Naive thymus-derived CD8-positive, alpha-beta T cell (primary cell): ENCODE measurements at regions not wholly inside any gene's neighbourhood (a gene's known extent, or its start where the extent isn't known, plus 50 kb on each side); places are given as distances from the start of the nearest gene placed in this dataset.
"Not testable (repeated sequence)": the region's sequence is repeated elsewhere in the genome, so short reads cannot be mapped to it uniquely, and the experiment has no call there.

Experiments used
- ATAC-seq, 2 donors: fragments of 150-1000 bp; cut with Tn5 transposase in 1 of 2; sonication (Bioruptor Pico), chemical (Tn5 transposase) in 1 of 2; 1 replicate in 1 of 2; 2 replicates in 1 of 2; pipeline ENCODE4 v1.10.0; 2021; ENCODE audit warnings: mild to moderate bottlenecking in 2 of 2, moderate library complexity in 2 of 2
- POLR2A ChIA-PET: fragments of 350-600 bp; sonication (Branson Sonifier 250); formaldehyde crosslinking; loops from one replicate; lab custom pipeline; 2021; ENCODE audit warnings: antibody characterized with exemption; lab: Charles Lee
- DNase-seq, 10 donors: peaks; one replicate each; pipeline versions ENCODE4 v3.0.0 to v3.0.0-alpha.2; 2020 to 2022
- H3K27ac Mint-ChIP-seq, 10 donors: one replicate each; pipeline ENCODE4 v1.8.0; 2020 to 2022; ENCODE audit warnings: mild to moderate bottlenecking in 10 of 10, mixed read lengths in 10 of 10, moderate library complexity in 4 of 10, inconsistent platforms in 1 of 10
- H3K27me3 Mint-ChIP-seq, 5 donors: one replicate each; pipeline ENCODE4 v1.8.0; 2021 to 2022; ENCODE audit warnings: mixed read lengths in 5 of 5
- H3K36me3 Mint-ChIP-seq, 3 donors: one replicate each; pipeline ENCODE4 v1.8.0; 2020 to 2022; ENCODE audit warnings: mixed read lengths in 3 of 3, mild to moderate bottlenecking in 2 of 3, inconsistent platforms in 1 of 3
- H3K4me1 Mint-ChIP-seq, 4 donors: one replicate each; pipeline ENCODE4 v1.8.0; 2021 to 2022; ENCODE audit warnings: mixed read lengths in 4 of 4
- H3K4me3 Mint-ChIP-seq, 10 donors: one replicate each; pipeline ENCODE4 v1.8.0; 2020 to 2022; ENCODE audit warnings: mild to moderate bottlenecking in 10 of 10, mixed read lengths in 10 of 10, moderate library complexity in 6 of 10, inconsistent platforms in 1 of 10
- H3K9me3 Mint-ChIP-seq, 9 donors: one replicate each; pipeline ENCODE4 v1.8.0; 2020 to 2022; ENCODE audit warnings: mixed read lengths in 9 of 9, mild to moderate bottlenecking in 3 of 9, inconsistent platforms in 1 of 9, moderate library complexity in 1 of 9

- POLR2A ChIA-PET, result no interaction called here
- H3K4me1 Mint-ChIP-seq, result no peaks in the 10 kb centered on the region
- no peak overlapping the region for H3K4me3 Mint-ChIP-seq
- no peak for DNase-seq
- no peak overlapping the region for H3K27ac Mint-ChIP-seq
- H3K9me3 Mint-ChIP-seq, result peaks cover 0 to 25% (median 9%) of the 10 kb centered on the region in 9 donors
- H3K36me3 Mint-ChIP-seq, result no peaks in the 10 kb centered on the region
- ATAC-seq, result no peak
- no peaks in the 10 kb centered on the region for H3K27me3 Mint-ChIP-seq
These were observed 259.2 kb downstream of the ASXL3 start for GRCh38 chr18:33837191-33837590.

GRCh38 chr18:33836564-33836963, 258.5 kb downstream of the ASXL3 start:
- H3K36me3 Mint-ChIP-seq, result no peaks in the 10 kb centered on the region
- H3K4me1 Mint-ChIP-seq, result no peaks in the 10 kb centered on the region
- H3K9me3 Mint-ChIP-seq, result peaks cover 0 to 29% (median 10%) of the 10 kb centered on the region in 9 donors
- ATAC-seq, result no peak
- POLR2A ChIA-PET, result no interaction called here
- no peak for DNase-seq
- no peak overlapping the region for H3K4me3 Mint-ChIP-seq
- peak overlapping the region in 1 of 10 donors; percentile 32 for H3K27ac Mint-ChIP-seq
- no peaks in the 10 kb centered on the region for H3K27me3 Mint-ChIP-seq

GRCh38 chr18:33835419-33835818, 257.4 kb downstream of the ASXL3 start:
- DNase-seq (no peak), ATAC-seq (no peak)
- POLR2A ChIA-PET, result no interaction called here
- no peaks in the 10 kb centered on the region for H3K27me3 Mint-ChIP-seq
- no peak overlapping the region for H3K27ac Mint-ChIP-seq
- peaks cover 0 to 30% (median 13%) of the 10 kb centered on the region in 9 donors for H3K9me3 Mint-ChIP-seq
- no peaks in the 10 kb centered on the region for H3K36me3 Mint-ChIP-seq
- H3K4me1 Mint-ChIP-seq, result no peaks in the 10 kb centered on the region
- H3K4me3 Mint-ChIP-seq, result no peak overlapping the region

GRCh38 chr18:33833842-33834241, 255.8 kb downstream of the ASXL3 start:
- Mint-ChIP-seq H3K4me1 (no peaks in the 10 kb centered on the region), H3K36me3 (no peaks in the 10 kb centered on the region), H3K27me3 (no peaks in the 10 kb centered on the region), H3K4me3 (no peak overlapping the region), H3K27ac (no peak overlapping the region), H3K9me3 (peaks cover 0 to 30% (median 13%) of the 10 kb centered on the region in 9 donors)
- POLR2A ChIA-PET, result no interaction called here
- ATAC-seq, result no peak
- no peak for DNase-seq

GRCh38 chr18:33831424-33831823, 253.4 kb downstream of the ASXL3 start:
- POLR2A ChIA-PET, result no interaction called here
- ATAC-seq (no peak), DNase-seq (no peak)
- Mint-ChIP-seq H3K4me3 (no peak overlapping the region), H3K27ac (no peak overlapping the region), H3K9me3 (peaks cover 0 to 19% (median 9%) of the 10 kb centered on the region in 9 donors), H3K36me3 (no peaks in the 10 kb centered on the region), H3K4me1 (no peaks in the 10 kb centered on the region), H3K27me3 (no peaks in the 10 kb centered on the region)

- Mint-ChIP-seq H3K36me3 (no peaks in the 10 kb centered on the region), H3K27me3 (no peaks in the 10 kb centered on the region), H3K9me3 (peaks cover 0 to 23% (median 11%) of the 10 kb centered on the region in 9 donors), H3K4me3 (no peak overlapping the region), H3K27ac (no peak overlapping the region), H3K4me1 (no peaks in the 10 kb centered on the region)
- ATAC-seq (no peak), DNase-seq (no peak)
- POLR2A ChIA-PET, result no interaction called here
These were observed 252.2 kb downstream of the ASXL3 start for GRCh38 chr18:33830213-33830612.

- H3K4me1 Mint-ChIP-seq, result no peaks in the 10 kb centered on the region
- H3K27ac Mint-ChIP-seq, result no peak overlapping the region
- peaks cover 0 to 28% (median 12%) of the 10 kb centered on the region in 9 donors for H3K9me3 Mint-ChIP-seq
- DNase-seq (no peak), ATAC-seq (no peak)
- H3K4me3 Mint-ChIP-seq, result no peak overlapping the region
- H3K27me3 Mint-ChIP-seq, result no peaks in the 10 kb centered on the region
- H3K36me3 Mint-ChIP-seq, result no peaks in the 10 kb centered on the region
- POLR2A ChIA-PET, result no interaction called here
These were observed 250.9 kb downstream of the ASXL3 start for GRCh38 chr18:33828949-33829348.

GRCh38 chr18:33826151-33826550, 248.1 kb downstream of the ASXL3 start:
- POLR2A ChIA-PET, result no interaction called here
- ATAC-seq, result no peak
- H3K27me3 Mint-ChIP-seq, result peaks cover 0 to 9% (median 0%) of the 10 kb centered on the region in 5 donors
- no peak overlapping the region for H3K27ac Mint-ChIP-seq
- peaks cover 0 to under 1% (median 0%) of the 10 kb centered on the region in 3 donors for H3K36me3 Mint-ChIP-seq
- H3K4me1 Mint-ChIP-seq, result no peaks in the 10 kb centered on the region
- H3K9me3 Mint-ChIP-seq, result peaks cover 0 to 34% (median 11%) of the 10 kb centered on the region in 9 donors
- H3K4me3 Mint-ChIP-seq, result no peak overlapping the region
- DNase-seq, result no peak

GRCh38 chr18:33821503-33821902, 243.5 kb downstream of the ASXL3 start:
- Mint-ChIP-seq H3K36me3 (peaks cover 0 to 3% (median 0%) of the 10 kb centered on the region in 3 donors), H3K9me3 (peaks cover 0 to 52% (median 14%) of the 10 kb centered on the region in 9 donors), H3K4me3 (no peak overlapping the region), H3K27ac (no peak overlapping the region), H3K4me1 (no peaks in the 10 kb centered on the region), H3K27me3 (peaks cover 0 to 11% (median 3%) of the 10 kb centered on the region in 5 donors)
- ATAC-seq (no peak), DNase-seq (no peak)
- POLR2A ChIA-PET, result no interaction called here

- POLR2A ChIA-PET, result no interaction called here
- no peak for ATAC-seq
These were observed 242.7 kb downstream of the ASXL3 start for GRCh38 chr18:33820517-33821371.

GRCh38 chr18:33819692-33820343, 241.8 kb downstream of the ASXL3 start:
- H3K27ac Mint-ChIP-seq, DNase-seq, POLR2A ChIA-PET, H3K4me1 Mint-ChIP-seq, ATAC-seq, H3K36me3 Mint-ChIP-seq, H3K4me3 Mint-ChIP-seq: not testable (repeated sequence)
- peaks cover 0 to 11% (median 3%) of the 10 kb centered on the region in 5 donors for H3K27me3 Mint-ChIP-seq
- peaks cover 0 to 36% (median 8%) of the 10 kb centered on the region in 9 donors for H3K9me3 Mint-ChIP-seq

More at GRCh38 chr18:33820517-33821371, 242.7 kb downstream of the ASXL3 start:
- Mint-ChIP-seq H3K36me3 (peaks cover 0 to 3% (median 0%) of the 10 kb centered on the region in 3 donors), H3K4me1 (no peaks in the 10 kb centered on the region), H3K27me3 (peaks cover 0 to 11% (median 3%) of the 10 kb centered on the region in 5 donors), H3K27ac (no peak overlapping the region), H3K4me3 (no peak overlapping the region), H3K9me3 (peaks cover 0 to 45% (median 10%) of the 10 kb centered on the region in 9 donors)
- no peak for DNase-seq

- POLR2A ChIA-PET, result no interaction called here
- Mint-ChIP-seq H3K27ac (no peak overlapping the region), H3K4me1 (no peaks in the 10 kb centered on the region)
These were observed 240.1 kb downstream of the ASXL3 start for GRCh38 chr18:33818145-33818544.

GRCh38 chr18:33817096-33817495, 239.1 kb downstream of the ASXL3 start:
- Mint-ChIP-seq H3K9me3 (peaks cover 0 to 26% (median 3%) of the 10 kb centered on the region in 9 donors), H3K4me3 (no peak overlapping the region), H3K4me1 (no peaks in the 10 kb centered on the region), H3K27me3 (peaks cover 0 to 11% (median 3%) of the 10 kb centered on the region in 5 donors), H3K36me3 (peaks cover 0 to 3% (median 0%) of the 10 kb centered on the region in 3 donors), H3K27ac (no peak overlapping the region)
- ATAC-seq, result no peak
- POLR2A ChIA-PET, result no interaction called here
- DNase-seq, result no peak

More at GRCh38 chr18:33818145-33818544, 240.1 kb downstream of the ASXL3 start:
- ATAC-seq (no peak), DNase-seq (no peak)
- H3K36me3 Mint-ChIP-seq, result peaks cover 0 to 3% (median 0%) of the 10 kb centered on the region in 3 donors
- H3K9me3 Mint-ChIP-seq, result peaks cover 0 to 26% (median 3%) of the 10 kb centered on the region in 9 donors
- peaks cover 0 to 11% (median 3%) of the 10 kb centered on the region in 5 donors for H3K27me3 Mint-ChIP-seq
- H3K4me3 Mint-ChIP-seq, result no peak overlapping the region
